Esophagus squamous epithelium (tissue), 4 donors: ENCODE measurements at regions not wholly inside any gene's neighbourhood (a gene's known extent, or its start where the extent isn't known, plus 50 kb on each side); places are given as distances from the start of the nearest gene placed in this dataset.

Experiments
- CTCF ChIP-seq, 6 experiments: fragments of 450-650 bp in 4 of 6; fragments of 200-600 bp in 2 of 6; sonication (generic) in 2 of 6; IDR thresholded peaks; one replicate each; pipeline ENCODE4 v1.5.1; 2016 to 2019; ENCODE audit warnings: antibody characterized with exemption in 6 of 6, mild to moderate bottlenecking in 4 of 6, moderate library complexity in 4 of 6
- POLR2A ChIP-seq, 4 donors: fragments of 450-650 bp; IDR thresholded peaks; one replicate each; pipeline ENCODE4 v1.6.1; 2017; ENCODE audit warnings: antibody characterized with exemption in 4 of 4, mild to moderate bottlenecking in 4 of 4, moderate library complexity in 3 of 4

DNA sequence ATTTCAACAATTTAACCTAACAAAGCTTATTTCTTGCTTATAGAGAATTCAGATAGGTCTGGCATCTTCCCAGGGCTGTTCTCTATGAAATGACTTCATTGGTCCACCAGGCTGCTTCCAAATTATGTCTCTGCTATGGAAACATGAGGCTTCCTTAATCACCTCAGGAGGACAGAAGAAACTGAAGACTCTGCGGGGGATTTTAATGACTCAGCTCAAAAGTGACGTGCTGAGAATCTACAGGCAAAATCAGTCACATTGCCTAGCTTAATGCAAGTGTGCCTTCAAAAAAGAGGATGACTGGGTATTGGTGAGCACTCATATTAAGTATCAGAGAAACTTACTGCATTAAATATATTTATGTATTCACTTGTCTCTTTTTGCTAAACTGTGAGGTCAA is 315.5 kb upstream of the RGMB start:
- no peak for TF ChIP-seq CTCF (IDR thresholded peaks at IDR 0.05)
- TF ChIP-seq POLR2A (IDR thresholded peaks at IDR 0.05) = no peak
